ENCODE measurements at regions not wholly inside any gene's neighbourhood (a gene's known extent, or its start where the extent isn't known, plus 50 kb on each side); places are given as distances from the start of the nearest gene placed in this dataset.

DNA sequence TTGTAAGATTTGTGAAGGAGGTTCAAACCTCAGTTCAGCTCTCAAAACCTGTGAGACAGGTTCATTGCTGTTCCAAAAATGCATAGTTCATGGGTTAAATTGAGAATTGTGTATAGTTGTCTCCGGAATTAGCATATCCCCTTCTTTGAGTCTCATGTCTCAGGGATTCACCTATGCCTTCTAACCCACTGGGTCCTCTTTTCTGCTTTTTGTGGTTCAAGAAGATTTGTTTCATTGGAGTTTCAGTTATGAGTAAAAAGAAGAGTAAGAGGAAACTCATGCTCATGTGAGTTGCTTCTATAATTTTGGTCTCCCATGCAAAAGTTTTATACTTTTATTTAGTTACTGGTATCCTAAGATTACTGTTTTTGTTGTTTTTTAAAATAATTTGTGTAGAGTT, 1219.8 kb upstream of the ZEB2 start:
- no peak for TF ChIP-seq POLR2A (IDR thresholded peaks at IDR 0.05)
- TF ChIP-seq, protein P1, sequence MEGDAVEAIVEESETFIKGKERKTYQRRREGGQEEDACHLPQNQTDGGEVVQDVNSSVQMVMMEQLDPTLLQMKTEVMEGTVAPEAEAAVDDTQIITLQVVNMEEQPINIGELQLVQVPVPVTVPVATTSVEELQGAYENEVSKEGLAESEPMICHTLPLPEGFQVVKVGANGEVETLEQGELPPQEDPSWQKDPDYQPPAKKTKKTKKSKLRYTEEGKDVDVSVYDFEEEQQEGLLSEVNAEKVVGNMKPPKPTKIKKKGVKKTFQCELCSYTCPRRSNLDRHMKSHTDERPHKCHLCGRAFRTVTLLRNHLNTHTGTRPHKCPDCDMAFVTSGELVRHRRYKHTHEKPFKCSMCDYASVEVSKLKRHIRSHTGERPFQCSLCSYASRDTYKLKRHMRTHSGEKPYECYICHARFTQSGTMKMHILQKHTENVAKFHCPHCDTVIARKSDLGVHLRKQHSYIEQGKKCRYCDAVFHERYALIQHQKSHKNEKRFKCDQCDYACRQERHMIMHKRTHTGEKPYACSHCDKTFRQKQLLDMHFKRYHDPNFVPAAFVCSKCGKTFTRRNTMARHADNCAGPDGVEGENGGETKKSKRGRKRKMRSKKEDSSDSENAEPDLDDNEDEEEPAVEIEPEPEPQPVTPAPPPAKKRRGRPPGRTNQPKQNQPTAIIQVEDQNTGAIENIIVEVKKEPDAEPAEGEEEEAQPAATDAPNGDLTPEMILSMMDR (IDR thresholded peaks at IDR 0.05), result no peak
